ENCODE measurements at regions not wholly inside any gene's neighbourhood (a gene's known extent, or its start where the extent isn't known, plus 50 kb on each side); places are given as distances from the start of the nearest gene placed in this dataset.

DNA sequence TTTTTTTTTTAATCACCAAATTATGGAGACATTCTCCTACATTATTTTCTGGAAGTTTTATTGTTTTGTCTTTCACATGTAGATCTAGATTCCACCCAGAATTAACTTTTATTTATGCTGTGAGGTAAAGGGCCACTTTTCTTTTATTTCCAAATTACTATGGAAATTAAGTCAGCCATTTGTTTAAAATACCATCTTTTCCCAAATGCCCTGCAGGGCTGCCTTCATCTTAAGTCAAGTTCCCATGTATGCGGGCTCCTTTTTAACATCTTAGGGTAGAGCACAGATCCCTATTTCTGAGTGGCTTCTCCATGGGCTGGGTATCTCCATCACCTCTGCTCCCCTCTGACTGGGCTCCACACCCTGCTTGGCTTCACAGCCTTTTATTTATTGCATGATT, 348.4 kb downstream of the SOX4 start:
- H2AFZ ChIP-seq (ENCODE audit: low read depth, low read length) = no peak overlapping the region
- no peaks in the 10 kb centered on the region for H3K79me2 ChIP-seq (ENCODE audit: control insufficient read depth, insufficient read depth, low read length)
- no peak for FAIRE-seq
- ChIA-PET POLR2A (interaction anchor here (0.7 to 1.2 kb wide), 2 partner anchors 11 to 348 kb away, joined by 3 to 4 read pairs; partner anchors contain the start of gene SOX4), CTCF (interaction anchor here (1.2 to 1.6 kb wide), 2 partner anchors 66 to 331 kb away, joined by 3 read pairs; no protein-coding TSS in a partner anchor)
- DNase-seq (ENCODE audit: low read depth, low spot score) = no peak
- H3K36me3 ChIP-seq (ENCODE audit: control insufficient read depth in 2 of 2, extremely low read depth in 1 of 2, insufficient read depth in 2 of 2, low read length in 2 of 2) = no peaks in the 10 kb centered on the region
- no peaks in the 10 kb centered on the region for H3K27me3 ChIP-seq (ENCODE audit: control insufficient read depth in 2 of 2, insufficient read depth in 2 of 2, low read length in 2 of 2)
- H3K27ac ChIP-seq (ENCODE audit: insufficient read depth, low read depth, low read length) = no peak overlapping the region
- H3K4me2 ChIP-seq (ENCODE audit: insufficient read depth, low read length) = no peak overlapping the region
- TF ChIP-seq POLR2AphosphoS5 (IDR thresholded peaks at IDR 0.05; ENCODE audit: insufficient read depth, low read depth, low read length) (no peak), JUN (IDR thresholded peaks at IDR 0.05; ENCODE audit: borderline replicate concordance, insufficient read depth, insufficient read length, low read depth) (no peak), EZH2 (IDR thresholded peaks at IDR 0.05; ENCODE audit: borderline replicate concordance, low read depth, low read length, severe bottlenecking) (no peak), MYC (IDR thresholded peaks at IDR 0.05; ENCODE audit: low read depth, low read length) (no peak), POLR2A (IDR thresholded peaks at IDR 0.05; ENCODE audit: low read depth, low read length) (no peak), GATA2 (IDR thresholded peaks at IDR 0.05; ENCODE audit: insufficient read depth, insufficient read length, low read depth, low read length) (no peak), FOS (IDR thresholded peaks at IDR 0.05; ENCODE audit: borderline replicate concordance, insufficient read depth, low read length) (no peak)
- TF ChIP-seq, protein P1, sequence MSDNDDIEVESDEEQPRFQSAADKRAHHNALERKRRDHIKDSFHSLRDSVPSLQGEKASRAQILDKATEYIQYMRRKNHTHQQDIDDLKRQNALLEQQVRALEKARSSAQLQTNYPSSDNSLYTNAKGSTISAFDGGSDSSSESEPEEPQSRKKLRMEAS (IDR thresholded peaks at IDR 0.05; ENCODE audit: insufficient read depth, insufficient read length) = no peak
- TF ChIP-seq, protein P2, sequence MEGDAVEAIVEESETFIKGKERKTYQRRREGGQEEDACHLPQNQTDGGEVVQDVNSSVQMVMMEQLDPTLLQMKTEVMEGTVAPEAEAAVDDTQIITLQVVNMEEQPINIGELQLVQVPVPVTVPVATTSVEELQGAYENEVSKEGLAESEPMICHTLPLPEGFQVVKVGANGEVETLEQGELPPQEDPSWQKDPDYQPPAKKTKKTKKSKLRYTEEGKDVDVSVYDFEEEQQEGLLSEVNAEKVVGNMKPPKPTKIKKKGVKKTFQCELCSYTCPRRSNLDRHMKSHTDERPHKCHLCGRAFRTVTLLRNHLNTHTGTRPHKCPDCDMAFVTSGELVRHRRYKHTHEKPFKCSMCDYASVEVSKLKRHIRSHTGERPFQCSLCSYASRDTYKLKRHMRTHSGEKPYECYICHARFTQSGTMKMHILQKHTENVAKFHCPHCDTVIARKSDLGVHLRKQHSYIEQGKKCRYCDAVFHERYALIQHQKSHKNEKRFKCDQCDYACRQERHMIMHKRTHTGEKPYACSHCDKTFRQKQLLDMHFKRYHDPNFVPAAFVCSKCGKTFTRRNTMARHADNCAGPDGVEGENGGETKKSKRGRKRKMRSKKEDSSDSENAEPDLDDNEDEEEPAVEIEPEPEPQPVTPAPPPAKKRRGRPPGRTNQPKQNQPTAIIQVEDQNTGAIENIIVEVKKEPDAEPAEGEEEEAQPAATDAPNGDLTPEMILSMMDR (IDR thresholded peaks at IDR 0.05; ENCODE audit: extremely low read depth in 1 of 2, insufficient read depth in 1 of 2, low read depth in 1 of 2, low read length in 2 of 2) = no peak
- no TSS peak for BruUV-seq (replicated peaks)
- intact Hi-C loops (cut with micrococcal nuclease) (loop anchor here (10.0 kb wide), 1 partner anchor 907 kb away; no protein-coding TSS in a partner anchor), dilution Hi-C loops (cut with MboI; ENCODE audit: extremely low pct_ligation_motif_present, low sequenced_read_pairs) (no loop called here)
- H3K9me1 ChIP-seq (replicated peaks; ENCODE audit: control insufficient read depth, extremely low read depth, insufficient read depth, low read length) = no peaks in the 10 kb centered on the region
- H3K4me3 ChIP-seq (replicated peaks in 1 of 3; ENCODE audit: insufficient read depth in 1 of 3, low read depth in 1 of 3, low read length in 3 of 3) = no peak overlapping the region
- H3K9ac ChIP-seq (replicated peaks; ENCODE audit: extremely low read depth, insufficient read depth, low read length) = no peak overlapping the region
- no peaks in the 10 kb centered on the region for H4K20me1 ChIP-seq (replicated peaks; ENCODE audit: control insufficient read depth, extremely low read depth, insufficient read depth, low read length)
- H3K4me1 ChIP-seq (ENCODE audit: control insufficient read depth, extremely low read depth, insufficient read depth, low read length) = peaks cover 22% of the 10 kb centered on the region
- no peaks in the 10 kb centered on the region for H3K9me3 ChIP-seq (replicated peaks; ENCODE audit: control insufficient read depth, insufficient read depth, low read length)

Data from endothelial cell of umbilical vein (primary cell).